ENCODE measurements at regions not wholly inside any gene's neighbourhood (a gene's known extent, or its start where the extent isn't known, plus 50 kb on each side); places are given as distances from the start of the nearest gene placed in this dataset.
"Not testable (repeated sequence)": the region's sequence is repeated elsewhere in the genome, so short reads cannot be mapped to it uniquely, and the experiment has no call there.

- H3K9ac ChIP-seq (ENCODE audit: low read length), result no peak overlapping the region
- H3K9me3 ChIP-seq (ENCODE audit: control insufficient read depth, low read length), result no peaks in the 10 kb centered on the region
- DNase-seq (ENCODE audit: low read depth), result no peak
- peaks cover 18% of the 10 kb centered on the region for H3K4me1 ChIP-seq (ENCODE audit: control insufficient read depth, insufficient read depth, low read length)
- H3K27me3 ChIP-seq (replicated peaks; ENCODE audit: control insufficient read depth, insufficient read depth, low read length), result no peaks in the 10 kb centered on the region
- H3K36me3 ChIP-seq (ENCODE audit: control insufficient read depth, insufficient read depth, low read length, severe bottlenecking), result no peaks in the 10 kb centered on the region
- H3K4me3 ChIP-seq (ENCODE audit: low read length), result no peak overlapping the region
Measured at GRCh38 chr3:14262212-14262611, 83.6 kb downstream of the LSM3 start.

GRCh38 chr3:14262867-14263266 is 84.2 kb downstream of the LSM3 start:
- H3K36me3 ChIP-seq (ENCODE audit: control insufficient read depth, insufficient read depth, low read length, severe bottlenecking), result no peaks in the 10 kb centered on the region
- H3K4me1 ChIP-seq (ENCODE audit: control insufficient read depth, insufficient read depth, low read length), result peaks cover 22% of the 10 kb centered on the region

DNA sequence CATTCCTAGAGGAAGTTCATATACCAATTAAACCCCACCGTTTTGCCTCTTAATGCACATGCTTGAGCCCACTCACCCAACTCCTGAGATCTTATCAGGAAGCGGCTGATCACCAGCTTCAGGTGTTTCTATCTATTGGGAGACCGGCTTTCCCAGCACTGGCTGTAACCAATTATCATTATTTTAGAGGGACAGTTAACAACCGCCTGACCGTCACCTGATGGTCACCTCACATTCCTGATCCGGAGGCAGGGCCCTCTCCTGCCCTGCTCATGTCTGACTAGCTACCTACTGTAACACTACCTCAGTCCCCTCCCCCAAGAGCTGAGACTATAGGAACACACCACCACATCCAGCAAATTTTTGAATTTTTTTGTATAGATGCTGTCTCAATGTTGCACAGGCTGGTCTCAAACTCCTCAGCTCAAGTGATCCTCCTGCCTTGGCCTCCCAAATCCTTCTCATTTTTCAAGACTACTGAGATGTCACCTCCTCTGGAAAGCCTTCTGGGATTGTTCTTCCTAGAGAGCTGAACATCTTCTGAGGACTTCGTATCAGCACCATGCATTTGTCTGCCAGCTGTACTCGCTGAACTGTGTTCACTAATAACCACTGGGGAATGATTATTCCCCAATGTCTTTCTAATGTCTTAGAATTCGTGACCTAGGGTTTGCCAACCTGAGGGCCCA is 84.8 kb downstream of the LSM3 start:
- DNase-seq (ENCODE audit: low read depth), result no peak
- Histone ChIP-seq H3K4me3 (ENCODE audit: low read length) (no peak overlapping the region), H3K9me3 (ENCODE audit: control insufficient read depth, low read length) (no peaks in the 10 kb centered on the region), H3K27me3 (replicated peaks; ENCODE audit: control insufficient read depth, insufficient read depth, low read length) (no peaks in the 10 kb centered on the region), H3K36me3 (ENCODE audit: control insufficient read depth, insufficient read depth, low read length, severe bottlenecking) (no peaks in the 10 kb centered on the region), H3K4me1 (ENCODE audit: control insufficient read depth, insufficient read depth, low read length) (peaks cover 26% of the 10 kb centered on the region), H3K9ac (ENCODE audit: low read length) (no peak overlapping the region)

More at GRCh38 chr3:14262867-14263266, 84.2 kb downstream of the LSM3 start:
- no peaks in the 10 kb centered on the region for H3K9me3 ChIP-seq (ENCODE audit: control insufficient read depth, low read length)
- DNase-seq (ENCODE audit: low read depth), result no peak
- no peak overlapping the region for H3K4me3 ChIP-seq (ENCODE audit: low read length)
- no peaks in the 10 kb centered on the region for H3K27me3 ChIP-seq (replicated peaks; ENCODE audit: control insufficient read depth, insufficient read depth, low read length)
- H3K9ac ChIP-seq (ENCODE audit: low read length), result no peak overlapping the region

- Histone ChIP-seq H3K27me3 (replicated peaks; ENCODE audit: control insufficient read depth, insufficient read depth, low read length) (no peaks in the 10 kb centered on the region), H3K9me3 (ENCODE audit: control insufficient read depth, low read length) (peaks cover 7% of the 10 kb centered on the region), H3K9ac (ENCODE audit: low read length) (no peak overlapping the region), H3K4me1 (ENCODE audit: control insufficient read depth, insufficient read depth, low read length) (peaks cover 37% of the 10 kb centered on the region), H3K4me3 (ENCODE audit: low read length) (no peak overlapping the region), H3K36me3 (ENCODE audit: control insufficient read depth, insufficient read depth, low read length, severe bottlenecking) (no peaks in the 10 kb centered on the region)
- DNase-seq (ENCODE audit: low read depth), result peak; percentile 34
Measured at GRCh38 chr3:14265246-14265962, 86.8 kb downstream of the LSM3 start.

GRCh38 chr3:14266361-14266760 is 87.7 kb downstream of the LSM3 start:
- H3K9me3 ChIP-seq (ENCODE audit: control insufficient read depth, low read length), result peaks cover 7% of the 10 kb centered on the region
- H3K4me1 ChIP-seq (ENCODE audit: control insufficient read depth, insufficient read depth, low read length), result peaks cover 36% of the 10 kb centered on the region
- peaks cover 6% of the 10 kb centered on the region for H3K27me3 ChIP-seq (replicated peaks; ENCODE audit: control insufficient read depth, insufficient read depth, low read length)
- H3K4me3 ChIP-seq (ENCODE audit: low read length), result no peak overlapping the region
- DNase-seq (ENCODE audit: low read depth), result peak; percentile 70
- H3K9ac ChIP-seq (ENCODE audit: low read length), result no peak overlapping the region
- no peaks in the 10 kb centered on the region for H3K36me3 ChIP-seq (ENCODE audit: control insufficient read depth, insufficient read depth, low read length, severe bottlenecking)

GRCh38 chr3:14267976-14268375 is 89.4 kb downstream of the LSM3 start:
- Histone ChIP-seq H3K4me1 (ENCODE audit: control insufficient read depth, insufficient read depth, low read length) (peaks cover 35% of the 10 kb centered on the region), H3K36me3 (ENCODE audit: control insufficient read depth, insufficient read depth, low read length, severe bottlenecking) (no peaks in the 10 kb centered on the region), H3K9ac (ENCODE audit: low read length) (no peak overlapping the region), H3K27me3 (replicated peaks; ENCODE audit: control insufficient read depth, insufficient read depth, low read length) (peaks cover 6% of the 10 kb centered on the region), H3K9me3 (ENCODE audit: control insufficient read depth, low read length) (peaks cover 7% of the 10 kb centered on the region), H3K4me3 (ENCODE audit: low read length) (no peak overlapping the region)
- no peak for DNase-seq (ENCODE audit: low read depth)

GRCh38 chr3:14268897-14269296 is 90.3 kb downstream of the LSM3 start:
- H3K9me3 ChIP-seq (ENCODE audit: control insufficient read depth, low read length), result peaks cover 7% of the 10 kb centered on the region
- no peak overlapping the region for H3K4me3 ChIP-seq (ENCODE audit: low read length)
- H3K4me1 ChIP-seq (ENCODE audit: control insufficient read depth, insufficient read depth, low read length), result peaks cover 35% of the 10 kb centered on the region
- no peaks in the 10 kb centered on the region for H3K36me3 ChIP-seq (ENCODE audit: control insufficient read depth, insufficient read depth, low read length, severe bottlenecking)
- H3K9ac ChIP-seq (ENCODE audit: low read length), result no peak overlapping the region
- peaks cover 6% of the 10 kb centered on the region for H3K27me3 ChIP-seq (replicated peaks; ENCODE audit: control insufficient read depth, insufficient read depth, low read length)
- DNase-seq (ENCODE audit: low read depth), result no peak

- Histone ChIP-seq H3K4me1 (ENCODE audit: control insufficient read depth, insufficient read depth, low read length) (peaks cover 19% of the 10 kb centered on the region), H3K27me3 (replicated peaks; ENCODE audit: control insufficient read depth, insufficient read depth, low read length) (peaks cover 28% of the 10 kb centered on the region)
- not testable (repeated sequence) for H3K9me3 ChIP-seq (ENCODE audit: control insufficient read depth, low read length); H3K36me3 ChIP-seq (ENCODE audit: control insufficient read depth, insufficient read depth, low read length, severe bottlenecking); DNase-seq (ENCODE audit: low read depth); H3K9ac ChIP-seq (ENCODE audit: low read length); H3K4me3 ChIP-seq (ENCODE audit: low read length)
Measured at GRCh38 chr3:14272041-14272958, 93.7 kb downstream of the LSM3 start.

DNA sequence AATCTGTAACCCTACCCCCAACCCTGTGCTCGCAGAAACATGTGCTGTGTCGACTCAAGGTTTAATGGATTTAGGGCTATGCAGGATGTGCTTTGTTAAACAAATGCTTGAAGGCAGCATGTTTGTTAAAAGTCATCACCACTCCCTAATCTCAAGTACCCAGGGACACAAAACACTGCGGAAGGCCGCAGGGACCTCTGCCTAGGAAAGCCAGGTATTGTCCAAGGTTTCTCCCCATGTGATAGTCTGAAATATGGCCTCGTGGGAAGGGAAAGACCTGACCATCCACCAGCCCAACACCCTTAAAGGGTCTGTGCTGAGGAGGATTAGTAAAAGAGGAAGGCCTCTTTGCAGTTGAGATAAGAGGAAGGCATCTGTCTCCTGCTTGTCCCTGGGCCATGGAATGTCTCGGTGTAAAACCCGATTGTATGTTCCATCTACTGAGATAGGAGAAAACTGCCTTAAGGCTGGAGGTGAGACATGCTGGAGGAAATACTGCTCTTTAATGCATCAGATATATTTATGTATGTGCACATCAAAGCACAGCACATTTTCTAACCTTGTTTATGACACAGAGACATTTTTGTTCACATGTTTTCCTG is 94.4 kb downstream of the LSM3 start:
- H3K9me3 ChIP-seq (ENCODE audit: control insufficient read depth, low read length); H3K36me3 ChIP-seq (ENCODE audit: control insufficient read depth, insufficient read depth, low read length, severe bottlenecking); H3K9ac ChIP-seq (ENCODE audit: low read length); H3K4me3 ChIP-seq (ENCODE audit: low read length); DNase-seq (ENCODE audit: low read depth): not testable (repeated sequence)
- Histone ChIP-seq H3K4me1 (ENCODE audit: control insufficient read depth, insufficient read depth, low read length) (peaks cover 14% of the 10 kb centered on the region), H3K27me3 (replicated peaks; ENCODE audit: control insufficient read depth, insufficient read depth, low read length) (peaks cover 30% of the 10 kb centered on the region)

GRCh38 chr3:14273901-14274611 is 95.4 kb downstream of the LSM3 start:
- Histone ChIP-seq H3K27me3 (replicated peaks; ENCODE audit: control insufficient read depth, insufficient read depth, low read length) (peaks cover 37% of the 10 kb centered on the region), H3K4me3 (ENCODE audit: low read length) (no peak overlapping the region), H3K9me3 (ENCODE audit: control insufficient read depth, low read length) (peaks cover 2% of the 10 kb centered on the region), H3K9ac (ENCODE audit: low read length) (no peak overlapping the region), H3K36me3 (ENCODE audit: control insufficient read depth, insufficient read depth, low read length, severe bottlenecking) (no peaks in the 10 kb centered on the region), H3K4me1 (ENCODE audit: control insufficient read depth, insufficient read depth, low read length) (peaks cover 9% of the 10 kb centered on the region)
- no peak for DNase-seq (ENCODE audit: low read depth)
